WERI-Rb-1 (cell line): ENCODE measurements at regions not wholly inside any gene's neighbourhood (a gene's known extent, or its start where the extent isn't known, plus 50 kb on each side); places are given as distances from the start of the nearest gene placed in this dataset.

Experiments
- DNase-seq: peaks from one replicate; pipeline ENCODE4 v3.0.0-alpha.2; 2020
- H3K27ac ChIP-seq: fragments of 250-450 bp; sonication (Bioruptor Pico); 2 replicates; pipeline ENCODE4 v1.5.1; 2020; ENCODE audit warnings: mild to moderate bottlenecking, moderate library complexity
- H3K27me3 ChIP-seq: fragments of 250-450 bp; sonication (Bioruptor Pico); 2 replicates; pipeline ENCODE4 v1.5.1; 2021; ENCODE audit warnings: mild to moderate bottlenecking, low read depth, moderate library complexity; ENCODE audit not compliant: insufficient read depth, severe bottlenecking
- H3K36me3 ChIP-seq: fragments of 250-450 bp; sonication (Bioruptor Pico); 2 replicates; pipeline ENCODE4 v1.5.1; 2020; ENCODE audit warnings: mild to moderate bottlenecking, moderate library complexity
- H3K4me3 ChIP-seq: 2 replicates; pipeline ENCODE4 v1.5.1; 2011; ENCODE audit warnings: low read depth, mild to moderate bottlenecking, control low read depth, low read length
- H3K9me3 ChIP-seq: fragments of 250-450 bp; sonication (Bioruptor Pico); 2 replicates; pipeline ENCODE4 v1.5.1; 2021; ENCODE audit warnings: mild to moderate bottlenecking, moderate library complexity; ENCODE audit not compliant: severe bottlenecking
- CTCF ChIP-seq: IDR thresholded peaks from 2 replicates; pipeline ENCODE4 v1.5.1; 2011; ENCODE audit warnings: low read depth, mild to moderate bottlenecking, control low read depth, inconsistent platforms, low read length

GRCh38 chr18:38038242-38038641 lies 472.6 kb upstream of the CELF4 start:
- no peaks in the 10 kb centered on the region for H3K27me3 ChIP-seq
- no peaks in the 10 kb centered on the region for H3K9me3 ChIP-seq
- H3K36me3 ChIP-seq, result no peaks in the 10 kb centered on the region
- no peak for DNase-seq
- H3K27ac ChIP-seq, result no peak overlapping the region
- TF ChIP-seq CTCF, result no peak
- H3K4me3 ChIP-seq, result no peak overlapping the region

GRCh38 chr18:38035193-38035592 lies 469.6 kb upstream of the CELF4 start:
- no peak for TF ChIP-seq CTCF
- no peak overlapping the region for H3K27ac ChIP-seq
- DNase-seq, result no peak
- no peaks in the 10 kb centered on the region for H3K27me3 ChIP-seq
- no peaks in the 10 kb centered on the region for H3K36me3 ChIP-seq
- no peak overlapping the region for H3K4me3 ChIP-seq
- no peaks in the 10 kb centered on the region for H3K9me3 ChIP-seq

GRCh38 chr18:38033282-38033681 lies 467.7 kb upstream of the CELF4 start:
- Histone ChIP-seq H3K27ac (no peak overlapping the region), H3K36me3 (no peaks in the 10 kb centered on the region), H3K4me3 (no peak overlapping the region), H3K27me3 (no peaks in the 10 kb centered on the region), H3K9me3 (no peaks in the 10 kb centered on the region)
- no peak for TF ChIP-seq CTCF
- no peak for DNase-seq

- H3K9me3 ChIP-seq, result no peaks in the 10 kb centered on the region
- H3K27me3 ChIP-seq, result no peaks in the 10 kb centered on the region
- H3K27ac ChIP-seq, result no peak overlapping the region
- H3K36me3 ChIP-seq, result no peaks in the 10 kb centered on the region
- TF ChIP-seq CTCF, result no peak
- no peak overlapping the region for H3K4me3 ChIP-seq
- DNase-seq, result no peak
These were observed 466.9 kb upstream of the CELF4 start for GRCh38 chr18:38032516-38032915.

- Histone ChIP-seq H3K27ac (no peak overlapping the region), H3K27me3 (no peaks in the 10 kb centered on the region), H3K9me3 (no peaks in the 10 kb centered on the region), H3K36me3 (no peaks in the 10 kb centered on the region), H3K4me3 (no peak overlapping the region)
- TF ChIP-seq CTCF, result no peak
- no peak for DNase-seq
These were observed 463.3 kb upstream of the CELF4 start for GRCh38 chr18:38028946-38029345.

GRCh38 chr18:38025433-38026038 lies 459.9 kb upstream of the CELF4 start:
- Histone ChIP-seq H3K4me3 (no peak overlapping the region), H3K27ac (no peak overlapping the region), H3K9me3 (no peaks in the 10 kb centered on the region), H3K36me3 (no peaks in the 10 kb centered on the region), H3K27me3 (no peaks in the 10 kb centered on the region)
- DNase-seq, result no peak
- no peak for TF ChIP-seq CTCF
